Trophoblast cell (in vitro differentiated cells and primary cell): ENCODE measurements at regions not wholly inside any gene's neighbourhood (a gene's known extent, or its start where the extent isn't known, plus 50 kb on each side); places are given as distances from the start of the nearest gene placed in this dataset.

ENCODE experiments used
- DNase-seq, 2 donors: peaks; one replicate each; pipeline ENCODE4 v3.0.0-alpha.2; 2016
- H2AFZ ChIP-seq: 2 replicates; pipeline ENCODE4 v1.6.1; 2013; ENCODE audit warnings: low read length, moderate library complexity, mild to moderate bottlenecking; ENCODE audit not compliant: insufficient read depth, poor library complexity
- H2AK5ac ChIP-seq: 2 replicates; pipeline ENCODE4 v1.6.1; 2013; ENCODE audit warnings: mild to moderate bottlenecking, low read length
- H2BK120ac ChIP-seq: 2 replicates; pipeline ENCODE4 v1.6.1; 2013; ENCODE audit warnings: low read length, mild to moderate bottlenecking, moderate library complexity; ENCODE audit not compliant: insufficient read depth, poor library complexity
- H2BK12ac ChIP-seq: 2 replicates; pipeline ENCODE4 v1.6.1; 2013; ENCODE audit warnings: mild to moderate bottlenecking, low read length, moderate library complexity
- H2BK5ac ChIP-seq: 2 replicates; pipeline ENCODE4 v1.6.1; 2013; ENCODE audit warnings: low read length, low read depth, moderate library complexity, mild to moderate bottlenecking; ENCODE audit not compliant: poor library complexity
- H3K14ac ChIP-seq: 2 replicates; pipeline ENCODE4 v1.6.1; 2013; ENCODE audit warnings: mild to moderate bottlenecking, low read length
- H3K18ac ChIP-seq: 2 replicates; pipeline ENCODE4 v1.6.1; 2013; ENCODE audit warnings: mild to moderate bottlenecking, low read length
- H3K23ac ChIP-seq: 2 replicates; pipeline ENCODE4 v1.6.1; 2013; ENCODE audit warnings: low read length
- H3K27ac ChIP-seq: 2 replicates; pipeline ENCODE4 v1.5.1; 2013; ENCODE audit warnings: low read depth, mild to moderate bottlenecking, inconsistent platforms, low read length, moderate library complexity
- H3K27me3 ChIP-seq: 2 replicates; pipeline ENCODE4 v1.6.1; 2013; ENCODE audit warnings: inconsistent platforms, mild to moderate bottlenecking, low read length, moderate library complexity; ENCODE audit not compliant: insufficient read depth
- H3K36me3 ChIP-seq, 2 experiments: 1 replicate in 1 of 2; 2 replicates in 1 of 2; pipeline ENCODE4 v1.6.1; 2013; ENCODE audit warnings: low read length in 2 of 2, mild to moderate bottlenecking in 2 of 2, moderate library complexity in 1 of 2; ENCODE audit not compliant: insufficient read depth in 2 of 2, control insufficient read depth in 1 of 2
- H3K4ac ChIP-seq: 2 replicates; pipeline ENCODE4 v1.6.1; 2013; ENCODE audit warnings: low read depth, mild to moderate bottlenecking, low read length, moderate library complexity
- H3K4me1 ChIP-seq, 2 experiments: 1 replicate in 1 of 2; 2 replicates in 1 of 2; pipeline ENCODE4 v1.6.1; 2013; ENCODE audit warnings: low read length in 2 of 2, mild to moderate bottlenecking in 2 of 2, moderate library complexity in 1 of 2; ENCODE audit not compliant: insufficient read depth in 2 of 2, control insufficient read depth in 1 of 2
- H3K4me2 ChIP-seq: 2 replicates; pipeline ENCODE4 v1.6.1; 2013; ENCODE audit warnings: inconsistent platforms, mild to moderate bottlenecking, low read length, moderate library complexity
- H3K4me3 ChIP-seq: 2 replicates; pipeline ENCODE4 v1.5.1; 2013; ENCODE audit warnings: mild to moderate bottlenecking, low read depth, low read length, inconsistent platforms
- H3K79me1 ChIP-seq: one replicate; pipeline ENCODE4 v1.6.1; 2013; ENCODE audit warnings: low read length
- H3K79me2 ChIP-seq: 2 replicates; pipeline ENCODE4 v1.6.1; 2013; ENCODE audit warnings: low read length, mild to moderate bottlenecking; ENCODE audit not compliant: control insufficient read depth, insufficient read depth, poor library complexity
- H3K9ac ChIP-seq: 2 replicates; pipeline ENCODE4 v1.6.1; 2013; ENCODE audit warnings: mild to moderate bottlenecking, low read length
- H3K9me3 ChIP-seq: 2 replicates; pipeline ENCODE4 v1.6.1; 2013; ENCODE audit warnings: low read depth, mild to moderate bottlenecking, control low read depth, inconsistent platforms, low read length; ENCODE audit not compliant: insufficient read depth
- H4K12ac ChIP-seq: 2 replicates; pipeline ENCODE4 v1.6.1; 2013; ENCODE audit warnings: low read depth, mild to moderate bottlenecking, low read length, moderate library complexity
- H4K8ac ChIP-seq: 2 replicates; pipeline ENCODE4 v1.6.1; 2013; ENCODE audit warnings: low read depth, mild to moderate bottlenecking, low read length, moderate library complexity
- H4K91ac ChIP-seq: one replicate; pipeline ENCODE4 v1.6.1; 2013; ENCODE audit warnings: low read depth, mild to moderate bottlenecking, low read length, moderate library complexity
- WGBS: extraction: QIAGEN DNeasy Blood & Tissue Kit; methylation state at CpG from one replicate; pipeline ENCODE4 v1.1.7; 2013; ENCODE audit warnings: missing lambda C conversion rate; ENCODE audit not compliant: insufficient read length, insufficient coverage; ENCODE audit errors: extremely low coverage; 5-methylcytosine and 5-hydroxymethylcytosine counted together

DNA sequence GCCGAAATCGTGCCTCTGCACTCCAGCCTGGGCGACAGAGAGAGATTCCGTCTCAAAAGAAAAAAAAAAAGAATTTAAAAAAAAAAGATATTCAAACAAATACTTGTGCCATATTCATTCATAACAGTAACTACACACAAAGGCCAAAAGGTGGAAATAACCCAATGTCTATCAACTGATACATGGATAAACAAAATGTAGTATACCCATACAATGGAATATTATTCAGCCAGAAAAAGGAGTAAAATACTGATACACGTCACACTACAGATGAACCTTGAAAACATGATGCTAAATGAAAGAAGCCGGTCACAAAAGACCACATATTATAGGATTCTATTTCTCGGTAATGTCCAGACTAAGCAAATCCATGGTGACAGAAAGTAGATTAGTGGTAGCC lies 109.4 kb upstream of the SOD1 start:
- no peaks in the 10 kb centered on the region for H3K27me3 ChIP-seq
- peaks cover 6% of the 10 kb centered on the region for H3K79me1 ChIP-seq
- H4K8ac ChIP-seq, result no peak overlapping the region
- no peak overlapping the region for H3K23ac ChIP-seq
- peaks cover 12 to 15% of the 10 kb centered on the region in 2 experiments for H3K4me1 ChIP-seq
- no peak overlapping the region for H3K18ac ChIP-seq
- H2BK12ac ChIP-seq, result no peak overlapping the region
- H2BK5ac ChIP-seq, result no peak overlapping the region
- no peak overlapping the region for H3K27ac ChIP-seq
- no peak for DNase-seq
- no peak overlapping the region for H2BK120ac ChIP-seq
- H3K36me3 ChIP-seq, result no peaks in the 10 kb centered on the region
- no peak overlapping the region for H4K91ac ChIP-seq
- no peaks in the 10 kb centered on the region for H3K9me3 ChIP-seq
- no peak overlapping the region for H3K9ac ChIP-seq
- H3K4ac ChIP-seq, result no peak overlapping the region
- no peak overlapping the region for H2AFZ ChIP-seq
- no peak overlapping the region for H3K14ac ChIP-seq
- no peak overlapping the region for H3K4me2 ChIP-seq
- no peak overlapping the region for H3K4me3 ChIP-seq
- no peak overlapping the region for H2AK5ac ChIP-seq
- no CpG with 5 or more reads among the region's 7 CpGs for WGBS
- no peaks in the 10 kb centered on the region for H3K79me2 ChIP-seq
- no peak overlapping the region for H4K12ac ChIP-seq

DNA sequence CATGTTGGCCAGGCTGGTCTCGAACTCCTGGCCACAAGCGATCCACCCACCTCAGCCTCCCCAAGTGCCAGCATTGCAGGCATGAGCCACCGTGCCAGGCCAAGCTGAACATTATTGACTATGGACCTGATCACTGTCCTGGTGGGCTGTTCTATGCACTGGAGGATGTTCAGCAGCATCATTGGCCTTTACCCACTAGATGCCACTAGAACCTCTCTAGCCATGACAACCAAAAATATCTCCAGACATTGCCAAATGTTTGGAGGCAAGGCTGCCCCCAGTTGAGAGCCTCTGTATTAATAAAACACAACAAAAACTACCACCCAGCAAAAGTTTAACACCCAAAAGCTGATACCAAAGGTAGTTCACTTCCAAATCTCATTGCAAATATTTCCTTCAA lies 110.8 kb upstream of the SOD1 start:
- Histone ChIP-seq H3K79me2 (no peaks in the 10 kb centered on the region), H4K12ac (no peak overlapping the region), H3K9me3 (no peaks in the 10 kb centered on the region), H3K9ac (no peak overlapping the region), H3K4ac (no peak overlapping the region), H3K27me3 (no peaks in the 10 kb centered on the region), H4K8ac (no peak overlapping the region), H2AK5ac (no peak overlapping the region), H3K14ac (no peak overlapping the region), H3K36me3 (no peaks in the 10 kb centered on the region), H4K91ac (no peak overlapping the region), H3K79me1 (peaks cover 2% of the 10 kb centered on the region), H3K18ac (no peak overlapping the region), H3K27ac (no peak overlapping the region), H3K23ac (no peak overlapping the region), H3K4me3 (no peak overlapping the region), H3K4me1 (peaks cover 4 to 7% of the 10 kb centered on the region in 2 experiments), H2BK12ac (no peak overlapping the region), H2AFZ (no peak overlapping the region), H2BK120ac (no peak overlapping the region), H2BK5ac (no peak overlapping the region), H3K4me2 (no peak overlapping the region)
- no CpG with 5 or more reads among the region's 3 CpGs for whole genome bisulfite sequencing
- no peak for DNase-seq

DNA sequence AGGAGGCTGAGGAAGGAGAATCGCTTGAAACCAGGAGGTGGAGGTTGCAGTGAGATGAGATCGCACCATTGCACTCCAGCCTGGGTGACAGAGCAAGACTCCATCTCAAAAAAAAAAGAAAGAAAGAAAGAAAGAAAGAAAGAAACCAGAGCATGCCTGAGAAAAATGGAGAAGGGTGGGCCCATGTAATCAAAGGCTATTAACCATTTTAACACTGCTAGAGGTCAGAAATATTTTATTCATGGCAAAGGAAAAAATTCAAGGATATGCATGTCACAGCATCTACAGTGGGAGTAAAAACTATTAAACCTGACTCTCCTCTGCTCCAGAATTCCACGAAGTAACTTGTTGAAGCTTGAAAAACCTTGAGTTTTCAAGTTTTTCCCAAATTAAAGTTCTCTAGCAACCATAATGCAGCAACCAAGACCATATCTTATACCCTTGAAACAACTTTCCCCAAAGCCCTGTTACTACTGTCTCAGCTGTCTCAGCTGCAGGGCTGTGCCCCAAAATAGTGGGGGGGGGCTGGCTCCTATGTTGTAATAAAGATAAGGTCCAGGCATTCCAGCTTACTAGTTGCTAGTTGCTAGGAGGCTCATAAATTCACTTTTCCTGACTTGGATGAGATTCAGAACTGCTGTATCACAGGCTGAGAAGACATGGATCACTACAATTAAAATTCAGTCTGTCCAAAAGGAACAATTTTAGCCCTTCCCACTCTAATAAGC lies 112.9 kb upstream of the SOD1 start:
- no peak overlapping the region for H4K91ac ChIP-seq
- no peak overlapping the region for H4K8ac ChIP-seq
- H3K4me2 ChIP-seq, result no peak overlapping the region
- no peak overlapping the region for H3K14ac ChIP-seq
- no peak overlapping the region for H2BK120ac ChIP-seq
- no peak overlapping the region for H3K18ac ChIP-seq
- H2BK12ac ChIP-seq, result no peak overlapping the region
- H3K9ac ChIP-seq, result no peak overlapping the region
- H3K36me3 ChIP-seq, result no peaks in the 10 kb centered on the region
- H3K27ac ChIP-seq, result no peak overlapping the region
- WGBS, result no CpG with 5 or more reads among the region's 3 CpGs
- H3K9me3 ChIP-seq, result no peaks in the 10 kb centered on the region
- no peak overlapping the region for H3K4me3 ChIP-seq
- peaks cover 2% of the 10 kb centered on the region for H3K79me1 ChIP-seq
- no peak overlapping the region for H2AK5ac ChIP-seq
- no peaks in the 10 kb centered on the region for H3K79me2 ChIP-seq
- no peak overlapping the region for H4K12ac ChIP-seq
- no peaks in the 10 kb centered on the region for H3K27me3 ChIP-seq
- DNase-seq, result no peak
- H3K23ac ChIP-seq, result no peak overlapping the region
- no peak overlapping the region for H2AFZ ChIP-seq
- no peak overlapping the region for H2BK5ac ChIP-seq
- no peak overlapping the region for H3K4ac ChIP-seq
- H3K4me1 ChIP-seq, result peaks cover 0 to 3% of the 10 kb centered on the region in 2 experiments

DNA sequence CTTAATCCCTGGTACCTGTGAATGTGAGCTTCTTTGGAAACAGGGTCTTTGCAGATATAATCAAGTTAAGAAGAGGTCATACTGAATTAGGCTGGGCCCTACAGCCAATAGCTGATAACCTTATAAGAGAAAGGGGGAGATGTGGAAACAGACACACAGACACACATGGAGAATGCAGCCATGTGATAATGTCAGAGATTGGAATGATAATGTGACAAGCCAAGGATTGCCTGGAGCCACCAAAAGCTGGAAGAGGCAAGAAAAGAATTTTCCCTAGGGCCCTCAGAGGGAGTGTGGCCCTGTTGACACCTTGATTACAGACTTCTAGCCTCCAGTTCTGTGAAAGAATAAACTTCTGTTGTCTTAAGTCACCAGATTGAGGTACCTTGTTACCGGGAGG lies 114.5 kb upstream of the SOD1 start:
- peak; percentile 92 to 97 for DNase-seq
- no peak overlapping the region for H2BK120ac ChIP-seq
- no CpG with 5 or more reads among the region's 1 CpG for WGBS
- H3K18ac ChIP-seq, result no peak overlapping the region
- no peaks in the 10 kb centered on the region for H3K79me2 ChIP-seq
- H4K91ac ChIP-seq, result no peak overlapping the region
- H2AFZ ChIP-seq, result no peak overlapping the region
- peaks cover 0 to 3% of the 10 kb centered on the region in 2 experiments for H3K4me1 ChIP-seq
- H3K4ac ChIP-seq, result no peak overlapping the region
- no peak overlapping the region for H2AK5ac ChIP-seq
- H3K27me3 ChIP-seq, result no peaks in the 10 kb centered on the region
- H3K9ac ChIP-seq, result no peak overlapping the region
- H3K79me1 ChIP-seq, result peaks cover 2% of the 10 kb centered on the region
- no peaks in the 10 kb centered on the region for H3K36me3 ChIP-seq
- no peak overlapping the region for H2BK5ac ChIP-seq
- no peak overlapping the region for H3K23ac ChIP-seq
- H4K8ac ChIP-seq, result no peak overlapping the region
- H3K14ac ChIP-seq, result no peak overlapping the region
- H4K12ac ChIP-seq, result no peak overlapping the region
- H3K27ac ChIP-seq, result no peak overlapping the region
- no peak overlapping the region for H2BK12ac ChIP-seq
- H3K4me3 ChIP-seq, result no peak overlapping the region
- H3K9me3 ChIP-seq, result no peaks in the 10 kb centered on the region
- no peak overlapping the region for H3K4me2 ChIP-seq
